PC-3 (cell line): ENCODE measurements at regions not wholly inside any gene's neighbourhood (a gene's known extent, or its start where the extent isn't known, plus 50 kb on each side); places are given as distances from the start of the nearest gene placed in this dataset.

Experiments
- ATAC-seq: fragments of 200-7000 bp; cut with Tn5 transposase; 2 replicates; pipeline ENCODE4 v1.9.1; 2020; ENCODE audit warnings: mild to moderate bottlenecking, moderate library complexity
- BruUV-seq: library from RNA; stranded (reverse); fragments of 400-500 nt; replicated peaks from 2 replicates; lab custom pipeline; 2021; lab: Mats Ljungman, UMichigan
- CTCF ChIA-PET: fragments of 300-600 bp; sonication (Branson Sonifier 250); formaldehyde crosslinking; loops from one replicate; lab custom pipeline; 2022; ENCODE audit warnings: antibody characterized with exemption; lab: Charles Lee
- POLR2A ChIA-PET: fragments of 300-600 bp; sonication (Branson Sonifier 250); formaldehyde crosslinking; loops from one replicate; lab custom pipeline; 2022; ENCODE audit warnings: antibody characterized with exemption; ENCODE audit not compliant: unreplicated experiment; lab: Charles Lee
- DNase-seq: peaks from one replicate; pipeline ENCODE4 v3.0.0-alpha.2; 2015
- H2AFZ ChIP-seq: fragments of 300-600 bp; sonication (generic); 2 replicates; pipeline ENCODE4 v1.6.0; 2016; ENCODE audit warnings: antibody characterized with exemption, low read length
- H3F3A ChIP-seq: fragments of 300-600 bp; sonication (generic); one replicate; pipeline ENCODE4 v1.6.0; 2017; ENCODE audit warnings: antibody characterized with exemption, low read length, control low read depth, mild to moderate bottlenecking; ENCODE audit not compliant: unreplicated experiment
- H3K27ac ChIP-seq: fragments of 300-600 bp; sonication (generic); 2 replicates; pipeline ENCODE4 v1.5.1; 2016; ENCODE audit warnings: mild to moderate bottlenecking, low read length
- H3K27me3 ChIP-seq: fragments of 300-600 bp; sonication (generic); 2 replicates; pipeline ENCODE4 v1.6.1; 2016; ENCODE audit warnings: low read length, mixed read lengths
- H3K36me3 ChIP-seq: fragments of 300-600 bp; sonication (generic); 2 replicates; pipeline ENCODE4 v1.6.1; 2016; ENCODE audit warnings: low read depth, mixed run types, low read length, mixed read lengths
- H3K4me1 ChIP-seq: fragments of 300-600 bp; sonication (generic); 2 replicates; pipeline ENCODE4 v1.5.1; 2016; ENCODE audit warnings: low read length; ENCODE audit not compliant: insufficient read depth
- H3K4me2 ChIP-seq: fragments of 300-600 bp; sonication (generic); 2 replicates; pipeline ENCODE4 v1.6.0; 2016; ENCODE audit warnings: low read length
- H3K4me3 ChIP-seq: fragments of 300-600 bp; sonication (generic); 2 replicates; pipeline ENCODE4 v1.5.1; 2016; ENCODE audit warnings: mild to moderate bottlenecking, low read length, mixed read lengths
- H3K79me2 ChIP-seq: fragments of 300-600 bp; sonication (generic); 2 replicates; pipeline ENCODE4 v1.6.1; 2017; ENCODE audit warnings: low read length, mixed read lengths
- H3K9ac ChIP-seq: fragments of 300-600 bp; sonication (generic); 2 replicates; pipeline ENCODE4 v1.6.0; 2016; ENCODE audit warnings: mild to moderate bottlenecking, low read length
- H3K9me2 ChIP-seq: fragments of 300-600 bp; sonication (generic); replicated peaks from 2 replicates; pipeline ENCODE4 v1.6.1; 2016; ENCODE audit warnings: mixed run types, low read length, mixed read lengths
- H3K9me3 ChIP-seq: fragments of 300-600 bp; sonication (generic); 2 replicates; pipeline ENCODE4 v1.6.1; 2016; ENCODE audit warnings: low read length, mixed read lengths
- H4K20me1 ChIP-seq: fragments of 300-600 bp; sonication (generic); 2 replicates; pipeline ENCODE4 v1.6.1; 2016; ENCODE audit warnings: low read length, mixed read lengths
- EZH2 ChIP-seq: fragments of 300-600 bp; sonication (generic); IDR thresholded peaks from one replicate; pipeline ENCODE4 v1.6.1; 2017; ENCODE audit warnings: antibody characterized with exemption, mild to moderate bottlenecking, low read length; ENCODE audit not compliant: unreplicated experiment
- EZH2phosphoT487 ChIP-seq: fragments of 300-600 bp; sonication (generic); IDR thresholded peaks from 2 replicates; pipeline ENCODE4 v1.6.1; 2018; ENCODE audit warnings: mild to moderate bottlenecking, antibody characterized with exemption, low read length, borderline replicate concordance
- intact Hi-C: fragments of 100-400 bp; cut with micrococcal nuclease; formaldehyde crosslinking; loops from 2 replicates; pipeline ENCODE4 v1.9.0; 2023
- TF ChIP-seq, protein P1 (sequence below): fragments of 300-600 bp; sonication (generic); conservative IDR thresholded peaks from 2 replicates; pipeline ENCODE4 v1.5.1; 2017; ENCODE audit warnings: antibody characterized with exemption, low read depth, mild to moderate bottlenecking, low read length

DNA sequence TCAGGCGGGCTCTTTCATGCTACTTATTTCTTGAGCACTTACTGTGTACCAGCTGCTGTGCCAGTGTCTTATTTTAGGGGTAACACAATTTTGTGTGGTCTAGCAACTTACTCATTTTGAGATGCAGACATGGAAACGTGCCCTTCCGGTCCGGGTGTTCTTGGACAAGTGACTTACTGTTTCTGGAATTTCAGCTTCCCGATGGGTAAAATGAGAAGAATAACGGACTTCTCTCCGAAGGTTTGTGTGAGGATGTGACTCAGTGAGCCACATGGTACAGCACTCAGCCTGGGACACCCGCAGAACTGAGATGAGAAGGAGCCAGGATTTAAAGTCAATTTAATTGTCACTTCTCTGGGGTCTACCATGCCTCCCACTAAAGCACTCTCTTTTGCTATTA, 114.5 kb upstream of the SYT13 start:
- no peaks in the 10 kb centered on the region for H3K79me2 ChIP-seq
- H3K9me2 ChIP-seq, result no peaks in the 10 kb centered on the region
- POLR2A ChIA-PET, result no interaction called here
- H4K20me1 ChIP-seq, result no peaks in the 10 kb centered on the region
- H3K27ac ChIP-seq, result no peak overlapping the region
- no peaks in the 10 kb centered on the region for H3F3A ChIP-seq
- DNase-seq, result peak; percentile 7
- no peaks in the 10 kb centered on the region for H3K9me3 ChIP-seq
- BruUV-seq, result no TSS peak
- no peak overlapping the region for H3K4me2 ChIP-seq
- H3K9ac ChIP-seq, result no peak overlapping the region
- intact Hi-C loops, result no loop called here
- no peak overlapping the region for H2AFZ ChIP-seq
- TF ChIP-seq EZH2 (no peak), EZH2phosphoT487 (no peak)
- TF ChIP-seq, protein P1, sequence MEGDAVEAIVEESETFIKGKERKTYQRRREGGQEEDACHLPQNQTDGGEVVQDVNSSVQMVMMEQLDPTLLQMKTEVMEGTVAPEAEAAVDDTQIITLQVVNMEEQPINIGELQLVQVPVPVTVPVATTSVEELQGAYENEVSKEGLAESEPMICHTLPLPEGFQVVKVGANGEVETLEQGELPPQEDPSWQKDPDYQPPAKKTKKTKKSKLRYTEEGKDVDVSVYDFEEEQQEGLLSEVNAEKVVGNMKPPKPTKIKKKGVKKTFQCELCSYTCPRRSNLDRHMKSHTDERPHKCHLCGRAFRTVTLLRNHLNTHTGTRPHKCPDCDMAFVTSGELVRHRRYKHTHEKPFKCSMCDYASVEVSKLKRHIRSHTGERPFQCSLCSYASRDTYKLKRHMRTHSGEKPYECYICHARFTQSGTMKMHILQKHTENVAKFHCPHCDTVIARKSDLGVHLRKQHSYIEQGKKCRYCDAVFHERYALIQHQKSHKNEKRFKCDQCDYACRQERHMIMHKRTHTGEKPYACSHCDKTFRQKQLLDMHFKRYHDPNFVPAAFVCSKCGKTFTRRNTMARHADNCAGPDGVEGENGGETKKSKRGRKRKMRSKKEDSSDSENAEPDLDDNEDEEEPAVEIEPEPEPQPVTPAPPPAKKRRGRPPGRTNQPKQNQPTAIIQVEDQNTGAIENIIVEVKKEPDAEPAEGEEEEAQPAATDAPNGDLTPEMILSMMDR, result no peak
- peaks cover 22% of the 10 kb centered on the region for H3K27me3 ChIP-seq
- ATAC-seq, result no peak
- no peak overlapping the region for H3K4me3 ChIP-seq
- CTCF ChIA-PET, result no interaction called here
- H3K4me1 ChIP-seq, result no peaks in the 10 kb centered on the region
- H3K36me3 ChIP-seq, result no peaks in the 10 kb centered on the region

DNA sequence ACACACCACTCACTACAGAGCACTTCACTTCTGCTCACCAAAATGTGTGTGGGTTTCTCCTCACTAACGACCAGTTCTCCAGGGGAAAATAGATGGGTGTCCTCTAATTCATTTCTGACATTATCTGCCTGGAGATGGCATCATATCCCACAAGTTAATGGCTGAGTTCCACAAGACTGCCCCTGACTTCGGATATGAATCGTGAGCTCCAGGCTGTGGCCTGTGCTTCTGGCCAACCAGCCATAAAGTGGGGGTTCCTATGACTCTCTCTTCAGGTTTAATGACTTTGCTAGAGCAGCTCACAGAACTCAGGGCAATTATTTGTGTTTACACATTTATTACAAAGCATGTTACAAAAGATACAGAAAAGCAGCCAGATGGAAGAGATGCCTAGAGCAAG, 113.0 kb upstream of the SYT13 start:
- Histone ChIP-seq H3K4me3 (no peak overlapping the region), H3K9me2 (no peaks in the 10 kb centered on the region), H3K36me3 (no peaks in the 10 kb centered on the region), H3F3A (no peaks in the 10 kb centered on the region), H3K79me2 (no peaks in the 10 kb centered on the region), H3K4me2 (no peak overlapping the region), H3K4me1 (no peaks in the 10 kb centered on the region), H4K20me1 (no peaks in the 10 kb centered on the region), H3K27me3 (peaks cover 28% of the 10 kb centered on the region), H3K27ac (no peak overlapping the region), H2AFZ (no peak overlapping the region), H3K9me3 (no peaks in the 10 kb centered on the region), H3K9ac (no peak overlapping the region)
- no TSS peak for BruUV-seq
- intact Hi-C loops, result no loop called here
- TF ChIP-seq EZH2, result no peak
- TF ChIP-seq, protein P1, result no peak
- no peak for TF ChIP-seq EZH2phosphoT487
- ATAC-seq, result no peak
- CTCF ChIA-PET, result no interaction called here
- no peak for DNase-seq
- POLR2A ChIA-PET, result no interaction called here

- Histone ChIP-seq H3K9me3 (no peaks in the 10 kb centered on the region), H3K9ac (no peak overlapping the region), H2AFZ (no peak overlapping the region), H4K20me1 (no peaks in the 10 kb centered on the region), H3K27me3 (peaks cover 36% of the 10 kb centered on the region), H3K4me2 (no peak overlapping the region), H3K4me1 (no peaks in the 10 kb centered on the region), H3K9me2 (no peaks in the 10 kb centered on the region), H3K27ac (no peak overlapping the region), H3F3A (no peaks in the 10 kb centered on the region), H3K79me2 (no peaks in the 10 kb centered on the region), H3K4me3 (no peak overlapping the region), H3K36me3 (no peaks in the 10 kb centered on the region)
- ATAC-seq (no peak), DNase-seq (no peak)
- ChIA-PET CTCF (no interaction called here), POLR2A (no interaction called here)
- intact Hi-C loops, result no loop called here
- BruUV-seq, result no TSS peak
- TF ChIP-seq, protein P1, result no peak
- TF ChIP-seq EZH2phosphoT487 (no peak), EZH2 (no peak)
Measured at GRCh38 chr11:45398325-45398724, 112.2 kb upstream of the SYT13 start.
